Right lobe of liver (tissue), 6 donors: ENCODE measurements at regions not wholly inside any gene's neighbourhood (a gene's known extent, or its start where the extent isn't known, plus 50 kb on each side); places are given as distances from the start of the nearest gene placed in this dataset.

ENCODE experiments used
- ATAC-seq, 4 donors: fragments of 200-7000 bp; cut with Tn5 transposase; one replicate each; pipeline ENCODE4 v1.9.1; 2020; ENCODE audit warnings: mild to moderate bottlenecking in 4 of 4, moderate library complexity in 4 of 4
- DNase-seq, 3 donors: peaks; one replicate each; pipeline ENCODE4 v3.0.0-alpha.2; 2020
- H3K27ac ChIP-seq, 3 donors: fragments of 200-600 bp; one replicate each; pipeline ENCODE4 v1.8.0; 2022
- H3K27me3 ChIP-seq, 2 donors: fragments of 200-600 bp; one replicate each; pipeline ENCODE4 v1.8.0; 2022
- H3K36me3 ChIP-seq, 4 donors: fragments of 200-600 bp; sonication (generic) in 1 of 4; one replicate each; pipeline versions ENCODE4 v1.5.1 to v1.8.0; 2017 to 2022; ENCODE audit warnings: control low read depth in 1 of 4
- H3K4me1 ChIP-seq, 4 donors: fragments of 200-600 bp; sonication (generic) in 1 of 4; one replicate each; pipeline versions ENCODE4 v1.5.1 to v1.8.0; 2017 to 2022; ENCODE audit warnings: control low read depth in 1 of 4
- H3K4me3 ChIP-seq, 3 donors: fragments of 200-600 bp; one replicate each; pipeline ENCODE4 v1.8.0; 2022
- H3K9me3 ChIP-seq, 4 donors: fragments of 200-600 bp; sonication (generic) in 1 of 4; one replicate each; pipeline versions ENCODE4 v1.5.1 to v1.8.0; 2017 to 2022; ENCODE audit warnings: control low read depth in 1 of 4
- CTCF ChIP-seq, 4 donors: fragments of 200-600 bp in 3 of 4; fragments of 450-650 bp in 1 of 4; IDR thresholded peaks; one replicate each; pipeline versions ENCODE4 v1.5.1 to v1.8.0; 2016 to 2022; ENCODE audit warnings: antibody characterized with exemption in 4 of 4, mild to moderate bottlenecking in 2 of 4
- POLR2A ChIP-seq: fragments of 450-650 bp; IDR thresholded peaks from one replicate; pipeline ENCODE4 v1.6.1; 2017; ENCODE audit warnings: antibody characterized with exemption, mild to moderate bottlenecking
- WGBS: methylation state at CpG from one replicate; pipeline ENCODE4 v1.1.6; 2018; ENCODE audit warnings: low coverage, low lambda C conversion rate; ENCODE audit not compliant: insufficient coverage; ENCODE audit errors: missing lambda C conversion rate; 5-methylcytosine and 5-hydroxymethylcytosine counted together
- intact Hi-C, 2 donors: fragments of 100-400 bp; cut with DNase I; formaldehyde crosslinking; loops; one replicate each; pipeline versions ENCODE4 v1.11.2 to v1.14.1; 2022
- donor health status: DM: no; HTN: yes; CAD: no.
- donor health status: DM: no; HTN: no; CAD: no.
- donor health status: DM: no; HTN: no; CAD: no.
- donor health status: DM: no; HTN: yes; CAD: no.
- donor health status: DM: no; HTN: yes; CAD: no.

GRCh38 chr13:108508263-108508662 is 121.1 kb upstream of the MYO16 start:
- no peaks in the 10 kb centered on the region for H3K4me1 ChIP-seq
- 0% methylated on average over 1 of the region's 1 CpG for WGBS
- no peak for DNase-seq
- TF ChIP-seq POLR2A (no peak), CTCF (IDR thresholded peaks at IDR 0.05) (peak; percentile 37 to 64 (median 46))
- intact Hi-C loops = no loop called here
- H3K9me3 ChIP-seq = no peaks in the 10 kb centered on the region
- ATAC-seq = peak; percentile 46 to 63 (median 48)
- no peaks in the 10 kb centered on the region for H3K36me3 ChIP-seq
- H3K27me3 ChIP-seq = no peaks in the 10 kb centered on the region
- H3K4me3 ChIP-seq = no peak overlapping the region
- no peak overlapping the region for H3K27ac ChIP-seq

- H3K4me1 ChIP-seq = no peaks in the 10 kb centered on the region
- ATAC-seq (no peak), DNase-seq (no peak)
- H3K27ac ChIP-seq = no peak overlapping the region
- H3K4me3 ChIP-seq = no peak overlapping the region
- intact Hi-C loops = no loop called here
- H3K36me3 ChIP-seq = no peaks in the 10 kb centered on the region
- no peaks in the 10 kb centered on the region for H3K9me3 ChIP-seq
- TF ChIP-seq POLR2A = no peak
- WGBS = 38% methylated on average over 1 of the region's 1 CpG
- no peaks in the 10 kb centered on the region for H3K27me3 ChIP-seq
These were observed 103.6 kb upstream of the MYO16 start for GRCh38 chr13:108525827-108526226.

GRCh38 chr13:108526286-108526685 is 103.1 kb upstream of the MYO16 start:
- no peak overlapping the region for H3K4me3 ChIP-seq
- TF ChIP-seq CTCF (IDR thresholded peaks at IDR 0.05) = no peak
- TF ChIP-seq POLR2A = no peak
- intact Hi-C loops = no loop called here
- H3K27me3 ChIP-seq = no peaks in the 10 kb centered on the region
- H3K36me3 ChIP-seq = no peaks in the 10 kb centered on the region
- H3K27ac ChIP-seq = no peak overlapping the region
- WGBS = 72% methylated on average over 4 of the region's 4 CpGs
- no peaks in the 10 kb centered on the region for H3K9me3 ChIP-seq
- H3K4me1 ChIP-seq = no peaks in the 10 kb centered on the region
- ATAC-seq (no peak), DNase-seq (no peak)

GRCh38 chr13:108527844-108528243 is 101.6 kb upstream of the MYO16 start:
- Histone ChIP-seq H3K27ac (no peak overlapping the region), H3K4me3 (no peak overlapping the region), H3K36me3 (no peaks in the 10 kb centered on the region), H3K4me1 (no peaks in the 10 kb centered on the region), H3K27me3 (no peaks in the 10 kb centered on the region), H3K9me3 (no peaks in the 10 kb centered on the region)
- WGBS = 20% methylated on average over 1 of the region's 1 CpG
- TF ChIP-seq CTCF (IDR thresholded peaks at IDR 0.05) (no peak), POLR2A (no peak)
- no peak for DNase-seq
- no peak for ATAC-seq
- intact Hi-C loops = no loop called here

GRCh38 chr13:108528303-108528702 is 101.1 kb upstream of the MYO16 start:
- no peak for ATAC-seq
- 30% methylated on average over 2 of the region's 2 CpGs for WGBS
- Histone ChIP-seq H3K9me3 (no peaks in the 10 kb centered on the region), H3K27ac (no peak overlapping the region), H3K4me3 (no peak overlapping the region), H3K4me1 (no peaks in the 10 kb centered on the region), H3K36me3 (no peaks in the 10 kb centered on the region), H3K27me3 (no peaks in the 10 kb centered on the region)
- TF ChIP-seq CTCF (IDR thresholded peaks at IDR 0.05) (no peak), POLR2A (no peak)
- intact Hi-C loops = no loop called here
- DNase-seq = no peak
